ENCODE measurements at regions not wholly inside any gene's neighbourhood (a gene's known extent, or its start where the extent isn't known, plus 50 kb on each side); places are given as distances from the start of the nearest gene placed in this dataset.

GRCh38 chr15:69628256-69629093 is 175.9 kb downstream of the RPLP1 start:
- DNase-seq, result no peak

- no peak for DNase-seq
These were observed 177.1 kb downstream of the RPLP1 start for GRCh38 chr15:69629631-69630161.

- no peak for DNase-seq
These were observed 178.4 kb downstream of the RPLP1 start for GRCh38 chr15:69631005-69631404.

GRCh38 chr15:69631978-69632377 is 179.4 kb downstream of the RPLP1 start:
- no peak for DNase-seq

- DNase-seq, result no peak
These were observed 182.2 kb downstream of the RPLP1 start for GRCh38 chr15:69634860-69635259.

GRCh38 chr15:69636169-69636915 is 183.7 kb downstream of the RPLP1 start:
- DNase-seq, result no peak

- DNase-seq, result no peak
These were observed 185.2 kb downstream of the RPLP1 start for GRCh38 chr15:69637818-69638217.

GRCh38 chr15:69643476-69643875 is 190.9 kb downstream of the RPLP1 start:
- DNase-seq, result no peak

- DNase-seq, result no peak
These were observed 191.4 kb downstream of the RPLP1 start for GRCh38 chr15:69643971-69644370.

GRCh38 chr15:69644876-69645275 is 192.3 kb downstream of the RPLP1 start:
- DNase-seq, result no peak

- no peak for DNase-seq
These were observed 194.5 kb downstream of the RPLP1 start for GRCh38 chr15:69647142-69647513.

- no peak for DNase-seq
These were observed 195.6 kb downstream of the RPLP1 start for GRCh38 chr15:69648212-69648611.

GRCh38 chr15:69648775-69649735 is 196.4 kb downstream of the RPLP1 start:
- DNase-seq, result no peak

GRCh38 chr15:69652293-69652692 is 199.7 kb downstream of the RPLP1 start:
- no peak for DNase-seq

- DNase-seq, result peak; percentile 8
These were observed 200.2 kb downstream of the RPLP1 start for GRCh38 chr15:69652751-69653305.

- DNase-seq, result no peak
These were observed 200.7 kb downstream of the RPLP1 start for GRCh38 chr15:69653306-69653705.

GRCh38 chr15:69653846-69654245 is 201.2 kb downstream of the RPLP1 start:
- no peak for DNase-seq

- no peak for DNase-seq
These were observed 203.8 kb downstream of the RPLP1 start for GRCh38 chr15:69656271-69657030.

- DNase-seq, result no peak
These were observed 205.0 kb downstream of the RPLP1 start for GRCh38 chr15:69657626-69658025.

- DNase-seq, result no peak
These were observed 205.9 kb downstream of the RPLP1 start for GRCh38 chr15:69658411-69658945.

- DNase-seq, result no peak
These were observed 206.9 kb downstream of the RPLP1 start for GRCh38 chr15:69659454-69660050.
